ENCODE measurements at regions not wholly inside any gene's neighbourhood (a gene's known extent, or its start where the extent isn't known, plus 50 kb on each side); places are given as distances from the start of the nearest gene placed in this dataset.

GRCh38 chr22:49155770-49156580 lies 671.7 kb downstream of the BRD1 start:
- no peak for DNase-seq

GRCh38 chr22:49155039-49155769 lies 672.5 kb downstream of the BRD1 start:
- no peak for DNase-seq

DNA sequence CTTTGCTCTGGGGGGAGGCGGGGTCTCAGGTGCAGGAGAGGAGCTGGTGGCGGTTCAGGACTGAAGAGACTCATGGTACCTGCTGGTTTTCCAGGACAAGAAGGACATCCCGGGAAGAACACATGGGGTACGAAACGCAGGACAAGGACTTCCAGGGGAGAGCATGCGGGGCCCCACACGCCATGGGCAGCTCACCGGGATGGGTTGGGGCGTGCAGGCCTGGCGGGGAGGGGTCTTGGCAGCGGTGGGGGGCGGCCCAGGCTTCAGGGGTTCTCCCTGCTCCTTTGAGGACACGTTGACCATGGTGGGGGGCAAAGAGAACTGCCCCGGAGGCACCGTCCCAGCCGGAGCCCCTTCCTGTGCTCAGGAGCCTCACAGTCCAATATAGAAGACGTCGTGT lies 673.2 kb downstream of the BRD1 start:
- no peak for DNase-seq

DNA sequence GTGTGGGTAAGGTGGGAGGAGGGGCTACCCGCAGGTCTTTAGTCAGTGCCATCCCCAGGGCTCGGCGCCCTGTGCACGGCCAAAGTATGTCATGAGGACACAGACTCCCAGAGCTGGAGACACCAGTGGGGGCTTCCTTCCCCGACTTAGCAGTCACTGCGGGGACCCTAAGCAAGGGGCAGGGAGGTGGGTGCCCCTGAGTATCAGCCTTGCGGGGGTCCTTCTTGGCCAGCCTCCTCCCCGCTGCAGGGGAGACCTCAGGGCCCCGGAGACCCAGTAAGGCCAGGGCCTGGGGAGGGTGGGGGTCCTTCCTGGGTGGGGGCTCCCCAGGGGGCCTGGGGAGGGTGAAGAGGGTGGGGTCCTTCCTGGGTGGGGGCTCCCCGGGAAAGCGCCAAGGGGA lies 673.8 kb downstream of the BRD1 start:
- DNase-seq: no peak

- no peak for DNase-seq
Observed at GRCh38 chr22:49152939-49153770, 674.5 kb downstream of the BRD1 start.

- no peak for DNase-seq
Observed at GRCh38 chr22:49152127-49152938, 675.3 kb downstream of the BRD1 start.

DNA sequence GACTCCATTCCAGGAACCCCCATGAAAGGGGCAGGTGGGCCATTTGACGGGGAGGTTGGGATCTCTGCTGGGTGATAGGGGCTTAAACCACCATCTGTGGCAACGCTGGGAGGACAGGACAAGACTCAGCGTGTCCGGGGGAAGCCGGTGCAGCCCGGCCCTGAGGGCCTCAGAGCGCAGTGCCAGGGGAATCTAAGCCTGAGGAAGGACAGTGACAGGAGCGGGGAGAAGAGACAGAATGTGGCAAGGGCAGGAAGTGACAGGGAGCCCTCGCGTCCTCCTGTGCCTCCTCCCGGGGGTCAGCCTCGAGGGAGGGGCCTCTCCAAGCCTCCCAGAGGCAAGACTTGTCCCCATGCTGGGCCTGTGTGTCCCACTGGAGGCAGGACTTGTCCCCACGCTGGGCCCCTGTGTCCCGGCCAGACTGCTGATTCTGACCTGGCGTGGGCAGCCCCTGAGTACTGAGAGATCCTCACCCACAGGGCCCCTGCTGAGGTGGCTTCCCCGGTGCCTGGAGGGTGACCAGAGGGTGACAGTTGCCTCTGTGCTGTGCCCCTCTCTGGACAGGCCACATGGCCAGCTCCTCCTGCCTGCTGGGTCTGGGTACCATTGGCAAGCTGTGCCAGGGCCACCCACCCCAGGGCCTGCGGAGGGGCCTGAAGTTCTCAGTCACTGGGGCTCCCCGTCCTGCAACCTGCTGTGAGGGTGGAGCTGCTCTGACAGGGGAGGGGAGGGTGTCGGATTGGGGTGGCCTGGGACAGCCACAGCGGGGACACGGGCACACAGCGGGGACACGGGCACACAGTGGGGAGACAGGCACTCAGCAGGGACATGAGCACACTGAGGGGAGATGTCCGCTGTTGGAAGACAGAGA lies 676.2 kb downstream of the BRD1 start:
- no peak for DNase-seq

- DNase-seq: no peak
Observed at GRCh38 chr22:49150801-49151221, 676.9 kb downstream of the BRD1 start.

DNA sequence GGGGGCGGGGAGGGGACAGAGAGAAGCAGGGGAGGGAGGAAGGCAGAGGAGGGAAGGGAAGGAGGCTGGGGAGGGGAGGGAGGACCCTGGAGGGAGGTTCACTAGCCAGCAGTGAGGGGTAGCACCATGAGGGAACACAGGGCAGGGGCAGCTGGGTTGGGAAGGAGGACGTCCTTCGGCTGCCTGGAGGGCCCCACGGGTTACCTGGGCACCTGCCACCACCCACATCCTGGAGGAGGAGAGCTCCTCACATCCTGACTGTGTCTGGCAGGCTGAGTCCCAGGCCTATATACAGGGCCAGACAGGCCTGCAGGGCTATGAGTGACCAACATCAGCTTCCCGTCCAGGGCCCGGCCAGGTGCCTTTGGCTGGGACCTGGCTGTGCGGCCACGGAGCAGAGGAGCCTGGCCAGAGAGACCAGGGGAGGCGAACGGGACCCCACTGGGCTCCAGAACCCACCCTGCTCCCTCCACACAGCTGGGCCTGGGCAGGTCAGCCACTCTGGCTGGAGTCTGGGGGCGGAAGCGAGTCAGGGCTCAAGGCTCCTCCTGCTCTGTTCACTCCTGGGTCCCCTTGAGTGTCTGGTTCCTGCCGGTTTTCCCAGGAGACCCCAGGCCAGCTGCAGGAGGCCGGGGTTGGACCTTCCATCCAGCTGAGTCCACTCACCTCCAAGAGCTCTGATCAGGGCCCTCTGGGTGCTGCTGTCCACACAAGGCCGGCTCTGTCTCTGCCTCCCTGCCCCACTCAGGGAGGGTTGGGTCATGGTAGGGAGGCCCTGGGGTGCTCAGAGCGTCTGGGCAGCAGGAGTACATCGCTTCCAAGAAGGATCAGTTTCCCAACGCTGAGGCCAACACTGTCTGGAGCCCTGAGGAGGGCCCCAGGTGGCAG lies 677.7 kb downstream of the BRD1 start:
- DNase-seq: no peak

GRCh38 chr22:49148895-49149418 lies 678.7 kb downstream of the BRD1 start:
- DNase-seq: no peak

- no peak for DNase-seq
Observed at GRCh38 chr22:49147617-49148175, 680.0 kb downstream of the BRD1 start.

DNA sequence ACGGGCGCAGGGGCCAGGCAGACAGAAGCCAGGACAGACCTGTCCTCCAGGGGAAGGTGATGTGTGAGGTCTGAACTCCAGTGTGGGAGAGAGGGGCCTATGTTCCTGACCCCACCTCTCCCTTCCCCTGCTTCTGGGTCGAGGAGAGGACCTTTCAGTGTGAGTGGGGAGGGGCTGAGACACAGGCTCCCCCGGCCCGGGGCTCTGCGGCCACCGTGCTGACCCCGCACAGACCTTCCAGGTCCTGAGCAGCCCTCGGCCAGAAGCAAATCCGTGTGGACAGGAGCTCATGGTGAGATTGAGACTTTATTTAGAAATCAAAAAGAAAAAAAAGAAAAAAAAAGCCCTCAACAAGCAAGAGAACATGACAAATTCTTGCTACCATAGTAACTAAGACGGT lies 680.5 kb downstream of the BRD1 start:
- DNase-seq: no peak

GRCh38 chr22:49146511-49146910 lies 681.2 kb downstream of the BRD1 start:
- DNase-seq: no peak

- no peak for DNase-seq
Observed at GRCh38 chr22:49143812-49144211, 683.9 kb downstream of the BRD1 start.

GRCh38 chr22:49142891-49143290 lies 684.8 kb downstream of the BRD1 start:
- DNase-seq: no peak

GRCh38 chr22:49142296-49142695 lies 685.4 kb downstream of the BRD1 start:
- no peak for DNase-seq

DNA sequence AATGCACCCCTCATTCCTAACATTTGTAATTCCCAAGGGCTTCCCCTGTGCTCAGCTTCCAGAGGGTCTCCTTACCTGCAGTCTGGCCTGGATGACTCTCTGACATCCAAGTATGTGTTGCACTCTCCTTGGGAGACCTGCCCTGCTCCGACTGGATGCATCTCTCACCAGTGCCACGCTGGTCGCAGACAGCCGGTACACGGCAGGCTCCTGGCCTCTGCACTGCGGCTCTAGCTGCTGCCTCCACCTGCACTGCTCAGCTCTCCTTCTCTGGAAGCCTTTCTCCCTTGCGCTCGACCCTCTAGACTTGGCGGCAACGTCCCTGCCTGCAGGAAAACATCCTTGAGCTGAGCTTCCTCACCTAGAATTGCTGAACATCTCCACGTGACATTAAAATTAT lies 685.9 kb downstream of the BRD1 start:
- DNase-seq: no peak

DNA sequence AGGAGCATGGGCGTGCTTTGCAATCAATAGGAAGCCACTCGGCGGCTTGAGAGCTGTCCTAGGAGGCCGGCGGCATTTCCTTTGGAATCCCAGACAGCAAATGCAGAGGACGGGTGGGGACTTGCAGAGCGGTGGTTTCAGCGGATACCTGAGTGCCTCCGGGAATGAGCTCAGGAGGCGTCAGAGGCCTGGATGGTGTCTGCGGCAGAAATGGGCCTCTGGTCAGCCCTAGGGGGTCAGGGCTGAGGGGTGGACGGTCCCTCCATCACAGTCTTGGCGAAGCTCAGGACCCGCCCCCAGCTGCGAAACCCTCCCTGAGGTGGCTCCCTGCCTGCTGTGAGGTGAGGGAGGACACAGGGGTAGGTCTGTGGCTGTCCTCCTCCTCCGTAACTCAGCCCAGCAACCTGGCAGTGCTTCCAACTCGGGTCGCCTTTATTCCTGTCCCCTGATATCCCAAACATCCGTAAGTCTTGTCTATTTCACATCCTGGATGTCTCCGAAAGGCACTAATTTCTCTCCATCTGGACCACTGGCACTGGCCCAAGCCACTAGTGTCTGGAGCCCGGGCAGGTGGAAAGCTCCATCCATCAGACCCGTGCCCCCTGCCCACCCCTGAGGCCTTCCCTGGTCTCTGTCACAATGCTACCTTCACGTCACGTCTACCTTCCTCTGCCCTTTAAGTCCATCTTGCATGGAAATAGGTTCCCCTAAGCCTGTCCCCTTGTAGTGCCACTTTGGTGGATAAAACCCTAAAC lies 686.6 kb downstream of the BRD1 start:
- DNase-seq: no peak

DNA sequence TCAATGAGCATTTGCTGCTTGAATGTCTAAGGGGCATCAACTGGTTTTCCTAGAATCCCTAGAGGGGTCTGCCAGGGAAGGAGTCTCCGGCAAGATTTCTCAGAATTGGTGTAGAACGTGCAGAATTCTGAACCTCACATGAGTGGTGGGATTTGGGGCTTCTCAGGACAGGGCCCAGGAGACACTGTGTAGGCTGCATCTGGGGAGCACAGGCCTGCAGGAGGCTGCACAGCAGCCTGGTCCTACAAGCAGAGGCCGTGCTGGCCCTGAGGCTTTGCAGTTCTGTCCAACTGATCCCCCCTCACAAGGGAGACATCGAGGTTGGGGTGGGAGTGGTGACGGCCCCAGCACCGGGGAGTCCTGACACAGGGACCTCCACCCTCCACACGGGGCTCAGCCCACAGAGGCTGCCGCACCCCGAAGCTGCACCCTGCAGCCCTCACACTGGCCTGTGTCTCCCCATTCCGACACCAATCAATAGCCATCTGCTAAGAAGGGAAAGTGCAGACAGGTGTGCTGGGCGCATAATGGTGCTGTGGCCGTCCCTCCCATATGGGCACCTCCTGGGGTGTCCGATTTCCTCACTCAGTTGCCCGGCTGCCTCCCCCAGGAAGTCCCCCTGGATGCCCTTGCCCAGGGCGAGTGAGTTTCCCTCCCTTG lies 688.1 kb downstream of the BRD1 start:
- no peak for DNase-seq

Data from activated CD4-positive, alpha-beta T cell treated with anti-CD3 and anti-CD28 coated beads, Interleukin-2, amount 50 U/mL, for 16 hours (primary cell).